HG03575 (cell line): ENCODE measurements at regions not wholly inside any gene's neighbourhood (a gene's known extent, or its start where the extent isn't known, plus 50 kb on each side); places are given as distances from the start of the nearest gene placed in this dataset.
"Not testable (repeated sequence)": the region's sequence is repeated elsewhere in the genome, so short reads cannot be mapped to it uniquely, and the experiment has no call there.

ENCODE experiments used
- ATAC-seq: cut with Tn5 transposase; IDR thresholded peaks from one replicate; pipeline ENCODE4 v1.9.1; 2021; ENCODE audit not compliant: unreplicated experiment, insufficient number of reproducible peaks, low FRiP score; ENCODE audit errors: extremely low read depth

- no peak for ATAC-seq
Measured at GRCh38 chr9:101846161-101846560, 107.7 kb upstream of the GRIN3A start.

GRCh38 chr9:101840694-101841188 lies 102.3 kb upstream of the GRIN3A start:
- ATAC-seq = no peak

GRCh38 chr9:101838988-101839387 lies 100.5 kb upstream of the GRIN3A start:
- ATAC-seq = not testable (repeated sequence)

- no peak for ATAC-seq
Measured at GRCh38 chr9:101836021-101836420, 97.6 kb upstream of the GRIN3A start.

GRCh38 chr9:101832486-101832885 lies 94.0 kb upstream of the GRIN3A start:
- no peak for ATAC-seq

GRCh38 chr9:101821450-101821849 lies 83.0 kb upstream of the GRIN3A start:
- not testable (repeated sequence) for ATAC-seq

GRCh38 chr9:101820983-101821382 lies 82.5 kb upstream of the GRIN3A start:
- ATAC-seq = not testable (repeated sequence)

- no peak for ATAC-seq
Measured at GRCh38 chr9:101814064-101814463, 75.6 kb upstream of the GRIN3A start.

GRCh38 chr9:101807879-101808278 lies 69.4 kb upstream of the GRIN3A start:
- ATAC-seq = not testable (repeated sequence)

GRCh38 chr9:101796044-101796443 lies 57.6 kb upstream of the GRIN3A start:
- no peak for ATAC-seq

- ATAC-seq = no peak
Measured at GRCh38 chr9:101795147-101795546, 56.7 kb upstream of the GRIN3A start.

GRCh38 chr9:101792475-101792874 lies 54.0 kb upstream of the GRIN3A start:
- ATAC-seq = no peak

- ATAC-seq = no peak
Measured at GRCh38 chr9:101791938-101792337, 53.5 kb upstream of the GRIN3A start.

GRCh38 chr9:101791533-101791932 lies 53.1 kb upstream of the GRIN3A start:
- ATAC-seq = no peak
